ENCODE measurements at regions not wholly inside any gene's neighbourhood (a gene's known extent, or its start where the extent isn't known, plus 50 kb on each side); places are given as distances from the start of the nearest gene placed in this dataset.

DNA sequence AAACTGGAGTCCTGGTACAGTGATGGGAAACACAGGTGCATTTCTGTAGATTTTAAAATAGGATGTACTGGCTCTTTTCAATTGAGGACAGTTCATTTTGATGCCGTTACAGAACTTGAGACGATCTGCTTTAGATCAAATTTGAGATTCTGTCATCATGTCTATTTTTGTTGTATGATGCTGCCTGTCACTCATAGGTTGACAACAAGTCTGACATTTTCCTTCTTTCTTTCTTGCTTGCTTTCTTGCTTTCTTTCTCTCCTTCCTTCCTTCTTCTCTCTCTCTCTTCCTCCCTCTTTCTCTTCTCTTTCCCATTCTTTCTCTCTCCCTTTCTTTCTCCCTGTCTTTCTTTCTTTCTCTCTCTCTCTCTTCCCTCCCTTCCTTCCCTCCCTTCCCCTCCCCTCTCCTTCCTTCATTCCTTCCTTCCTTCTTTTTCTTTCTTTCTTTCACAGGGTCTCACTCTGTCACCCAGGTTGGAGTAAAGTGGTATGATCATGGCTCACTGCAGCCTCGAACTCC lies 152.6 kb upstream of the SGK1 start:
- in situ Hi-C loops (cut with MboI; ENCODE audit: low sequenced_read_pairs), result no loop called here

DNA sequence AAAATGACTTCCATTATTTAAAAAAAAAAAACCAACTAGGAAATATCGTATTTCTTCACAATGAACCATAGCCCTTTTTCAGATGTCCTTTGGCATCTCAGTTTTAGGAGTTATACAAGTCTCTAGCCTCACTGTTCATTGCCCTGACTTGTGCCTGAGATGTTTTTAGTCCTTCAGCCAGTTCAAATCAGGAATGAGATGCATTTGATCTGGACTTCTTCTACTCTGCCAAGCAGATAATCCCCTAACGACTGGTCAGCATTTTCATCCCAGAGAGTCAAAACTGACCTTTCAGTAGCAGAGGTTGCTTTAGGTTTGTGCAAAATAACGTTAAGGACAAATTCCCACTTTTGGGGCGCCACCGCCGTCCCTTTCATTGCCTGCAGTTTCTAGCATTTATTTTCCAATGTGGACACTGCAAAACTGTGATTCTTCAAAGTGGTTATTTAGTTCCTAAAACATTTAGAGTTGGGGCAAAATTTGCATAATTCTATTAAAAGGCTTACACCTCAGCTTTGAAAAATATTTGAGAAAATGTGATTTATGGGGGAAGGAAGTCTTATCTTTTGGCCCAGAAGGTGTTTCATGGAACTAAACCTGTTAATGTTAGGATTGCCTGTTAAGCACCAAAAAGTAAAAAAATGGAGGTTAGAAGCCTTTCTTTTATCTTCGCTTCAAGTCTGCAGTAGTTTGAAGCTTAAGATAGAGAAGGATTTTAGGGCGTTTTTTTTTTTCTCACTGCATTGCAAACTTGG lies 152.0 kb upstream of the SGK1 start:
- in situ Hi-C loops (cut with MboI; ENCODE audit: low sequenced_read_pairs), result no loop called here

DNA sequence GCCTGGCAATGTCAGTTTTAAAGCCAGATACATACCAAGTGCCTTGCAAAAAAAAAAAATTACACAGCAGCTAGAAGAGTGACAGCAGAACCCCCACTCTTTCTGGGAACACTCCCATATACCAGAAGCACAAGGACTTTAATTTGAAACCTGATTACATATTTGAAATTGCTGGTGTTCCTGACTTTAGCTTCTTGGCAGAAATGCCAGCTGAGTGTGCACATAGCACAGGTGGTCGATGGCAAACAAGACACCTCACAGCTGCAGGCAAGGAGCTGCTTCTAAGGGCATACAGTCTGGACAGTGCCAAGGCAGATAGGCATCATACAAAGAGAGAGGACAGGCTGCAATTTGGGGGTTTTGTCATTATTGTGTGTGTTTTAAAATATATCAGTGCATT lies 150.7 kb upstream of the SGK1 start:
- in situ Hi-C loops (cut with MboI; ENCODE audit: low sequenced_read_pairs), result no loop called here

DNA sequence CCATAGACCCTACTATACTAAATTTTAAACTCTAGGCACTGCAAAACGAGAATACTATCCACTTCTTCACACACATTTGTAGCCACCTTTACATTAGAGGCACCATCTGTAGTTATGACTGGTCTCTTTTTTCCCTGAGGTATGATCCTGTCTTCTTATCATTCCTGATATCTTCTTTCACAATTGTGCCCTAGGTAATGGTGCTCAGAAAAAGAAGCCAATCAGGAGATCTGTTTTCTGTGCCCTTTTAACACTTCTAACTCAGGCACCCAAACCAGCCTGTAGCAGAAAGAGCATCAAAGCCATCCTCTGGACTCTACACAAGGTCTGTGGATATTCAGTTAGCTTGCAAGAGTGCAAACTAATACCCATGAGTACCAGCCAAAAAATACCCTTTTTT lies 149.7 kb upstream of the SGK1 start:
- in situ Hi-C loops (cut with MboI; ENCODE audit: low sequenced_read_pairs), result no loop called here

DNA sequence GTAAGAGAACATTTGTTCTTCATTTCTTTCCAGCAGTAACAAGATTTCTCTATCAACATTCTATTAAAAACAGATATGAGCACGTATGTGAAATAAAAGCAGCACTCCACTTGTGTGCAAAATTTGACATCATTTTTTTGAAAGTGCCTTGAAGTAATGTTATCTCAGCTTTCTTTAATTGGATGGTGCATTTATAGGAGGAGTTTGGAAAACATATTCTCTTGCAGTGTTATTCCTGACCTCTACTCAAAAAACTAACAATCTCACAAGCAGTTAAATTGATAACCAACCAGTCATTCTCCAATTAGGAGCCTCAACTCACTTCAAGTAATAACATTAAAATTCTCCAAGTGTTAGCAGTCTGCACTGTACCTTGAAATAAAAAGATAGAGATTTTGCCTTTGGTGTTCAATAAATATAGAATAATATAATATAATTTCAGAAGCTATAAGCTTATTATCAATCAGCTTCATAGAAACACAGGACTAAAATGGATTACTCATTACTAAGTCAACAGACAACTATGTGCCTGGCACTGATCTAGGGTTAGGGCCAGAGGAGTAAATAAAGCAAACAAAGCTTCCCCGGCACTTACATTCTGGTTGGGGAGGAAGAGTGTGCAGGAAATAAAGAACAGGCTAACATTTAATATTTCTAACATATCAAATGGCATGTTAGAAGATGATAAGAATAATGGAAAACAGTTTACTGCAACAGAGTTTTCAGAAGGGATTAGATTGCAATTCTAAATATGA lies 149.0 kb upstream of the SGK1 start:
- in situ Hi-C loops (cut with MboI; ENCODE audit: low sequenced_read_pairs), result no loop called here

DNA sequence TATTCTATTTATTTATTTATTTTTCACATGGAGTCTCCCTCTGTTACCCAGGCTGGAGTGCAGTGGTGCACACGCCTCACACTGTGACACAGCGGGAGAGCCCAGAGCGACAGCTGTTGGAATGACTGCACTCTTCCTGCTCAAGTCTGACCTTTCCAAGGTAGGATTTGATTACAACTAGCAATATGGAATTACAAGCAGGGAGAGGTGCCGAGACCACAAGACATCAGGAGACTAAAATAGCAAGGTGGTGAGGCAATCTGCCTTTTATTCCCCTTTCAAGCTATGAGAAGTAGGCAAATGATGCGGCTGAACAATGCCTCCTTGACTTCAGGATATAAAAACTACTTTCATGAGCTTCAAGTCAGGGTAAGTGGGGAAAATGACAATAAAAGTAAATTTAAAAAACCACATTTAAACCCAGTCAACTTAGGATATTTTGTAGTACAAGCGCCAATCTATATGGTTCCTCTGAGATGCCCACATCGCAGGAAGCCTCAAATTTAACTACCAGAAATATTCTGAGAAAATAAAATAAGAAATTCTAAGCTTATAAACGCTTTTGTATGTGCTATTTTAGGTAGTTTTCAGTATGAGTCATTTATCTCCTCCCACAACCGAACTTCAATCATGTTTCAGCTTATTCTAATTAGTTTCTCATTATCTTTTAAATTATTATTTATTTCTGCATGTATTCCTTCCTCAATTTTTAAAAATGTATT lies 146.9 kb upstream of the SGK1 start:
- in situ Hi-C loops (cut with MboI; ENCODE audit: low sequenced_read_pairs), result no loop called here

DNA sequence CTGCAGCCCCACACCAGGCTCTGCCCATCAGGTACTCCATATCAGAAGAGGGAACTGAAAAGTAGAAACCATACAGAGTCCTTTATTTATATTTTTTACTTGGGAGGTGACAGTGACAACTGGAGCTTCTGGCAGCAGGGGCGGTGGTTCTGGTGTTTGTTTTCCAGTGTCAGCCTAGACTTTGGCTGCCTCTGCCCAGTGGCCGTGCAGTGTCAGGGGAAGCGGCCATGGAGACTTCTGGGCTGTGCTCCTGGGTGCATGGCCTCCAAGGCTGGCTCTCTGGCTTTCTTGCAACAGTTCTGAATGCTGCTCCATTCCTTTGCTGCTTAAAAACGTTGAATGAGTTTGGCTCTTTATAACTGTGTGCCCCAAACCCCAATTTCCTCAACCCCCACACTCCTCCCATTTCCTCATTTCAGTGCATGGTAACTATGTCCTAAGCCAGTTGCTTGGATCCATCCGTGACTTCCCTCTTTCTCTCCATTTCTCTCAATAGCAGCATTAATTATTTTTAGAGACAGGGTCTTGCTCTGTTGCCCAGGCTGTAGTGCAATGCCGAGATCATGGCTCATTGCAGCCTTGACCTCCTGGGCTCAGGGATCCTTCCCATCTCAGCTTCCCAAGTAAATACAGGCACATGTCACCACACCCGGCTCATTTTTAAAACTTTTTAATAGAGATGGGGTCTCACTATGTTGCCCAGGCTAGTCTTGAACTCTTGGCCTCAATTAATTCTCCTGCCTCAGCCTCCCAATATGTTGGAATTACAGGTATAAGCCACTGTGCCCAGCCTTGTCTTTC lies 141.1 kb upstream of the SGK1 start:
- in situ Hi-C loops (cut with MboI; ENCODE audit: low sequenced_read_pairs), result no loop called here

DNA sequence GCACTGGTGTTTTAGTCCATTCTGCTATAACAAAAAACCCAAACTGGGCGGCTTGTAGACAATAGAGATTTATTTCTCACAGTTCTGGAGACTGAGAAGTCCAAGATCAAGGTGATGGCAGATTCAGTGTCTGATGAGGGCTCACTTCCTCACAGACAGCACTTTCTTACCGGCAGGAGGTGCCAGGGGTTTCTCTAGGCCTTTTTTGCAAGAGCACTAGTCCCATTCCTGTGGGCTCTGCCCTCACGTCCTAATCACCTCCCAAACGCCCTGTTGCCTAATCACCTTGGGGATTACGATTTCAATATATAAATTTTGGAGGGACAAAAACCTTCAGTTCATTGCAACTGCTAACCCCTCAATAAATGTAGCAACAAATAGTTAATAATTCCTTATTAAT lies 140.0 kb upstream of the SGK1 start:
- in situ Hi-C loops (cut with MboI; ENCODE audit: low sequenced_read_pairs), result no loop called here

DNA sequence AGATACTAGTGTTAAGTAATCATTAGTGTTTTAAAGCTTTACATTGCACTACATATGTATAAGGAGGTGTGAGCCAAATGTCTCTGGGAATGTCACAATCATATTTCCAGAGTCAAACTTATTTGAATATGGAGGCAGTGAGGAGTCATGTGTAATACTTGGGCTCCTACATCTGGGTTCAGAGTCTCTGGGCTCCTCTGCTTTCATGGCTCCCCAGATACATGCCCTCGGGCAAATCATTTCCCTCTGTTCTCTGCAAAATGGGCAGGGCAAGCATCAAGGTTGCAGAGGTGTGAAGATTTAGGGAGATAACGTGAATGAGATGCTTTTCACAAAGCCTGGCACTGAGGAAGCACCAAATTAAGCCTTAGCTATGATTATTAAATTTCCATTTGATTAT lies 138.3 kb upstream of the SGK1 start:
- in situ Hi-C loops (cut with MboI; ENCODE audit: low sequenced_read_pairs), result no loop called here

DNA sequence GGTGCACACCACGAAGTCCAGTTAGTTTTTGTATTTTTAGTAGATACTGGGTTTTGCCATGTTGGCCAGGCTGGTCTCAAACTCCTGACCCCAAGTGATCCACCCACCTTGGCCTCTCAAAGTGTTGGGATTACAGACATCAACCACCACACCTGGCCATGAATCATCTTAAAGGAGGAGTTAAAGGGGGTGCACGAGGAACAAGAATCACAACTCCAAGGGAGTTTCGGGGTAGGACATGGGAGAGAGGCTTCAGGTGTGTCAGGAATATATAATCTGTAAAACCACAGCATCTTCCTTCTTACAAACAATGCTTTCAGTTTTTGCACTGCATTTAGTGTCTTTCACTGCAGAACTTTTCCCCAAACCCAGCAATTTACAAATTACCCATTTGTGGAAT lies 137.4 kb upstream of the SGK1 start:
- in situ Hi-C loops (cut with MboI; ENCODE audit: low sequenced_read_pairs), result no loop called here

DNA sequence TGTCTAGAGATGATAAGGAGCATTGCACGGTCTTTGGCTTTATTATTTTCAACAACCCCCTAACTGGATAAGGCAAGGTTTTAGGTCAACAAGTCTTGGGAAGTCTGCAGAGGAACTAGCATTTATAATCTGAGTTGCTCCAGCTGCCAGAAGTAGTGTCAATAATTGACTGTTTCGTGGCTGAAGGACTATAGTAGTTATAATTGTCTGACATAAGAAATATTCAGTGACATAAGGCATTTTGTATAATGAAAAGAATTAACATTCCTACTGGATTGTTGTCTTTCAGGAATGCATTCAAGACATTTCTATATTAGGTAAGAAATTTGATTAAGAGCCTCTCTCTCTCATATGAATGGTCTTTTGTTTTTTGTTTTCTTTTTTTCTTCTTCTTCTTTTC lies 136.9 kb upstream of the SGK1 start:
- in situ Hi-C loops (cut with MboI; ENCODE audit: low sequenced_read_pairs), result no loop called here

DNA sequence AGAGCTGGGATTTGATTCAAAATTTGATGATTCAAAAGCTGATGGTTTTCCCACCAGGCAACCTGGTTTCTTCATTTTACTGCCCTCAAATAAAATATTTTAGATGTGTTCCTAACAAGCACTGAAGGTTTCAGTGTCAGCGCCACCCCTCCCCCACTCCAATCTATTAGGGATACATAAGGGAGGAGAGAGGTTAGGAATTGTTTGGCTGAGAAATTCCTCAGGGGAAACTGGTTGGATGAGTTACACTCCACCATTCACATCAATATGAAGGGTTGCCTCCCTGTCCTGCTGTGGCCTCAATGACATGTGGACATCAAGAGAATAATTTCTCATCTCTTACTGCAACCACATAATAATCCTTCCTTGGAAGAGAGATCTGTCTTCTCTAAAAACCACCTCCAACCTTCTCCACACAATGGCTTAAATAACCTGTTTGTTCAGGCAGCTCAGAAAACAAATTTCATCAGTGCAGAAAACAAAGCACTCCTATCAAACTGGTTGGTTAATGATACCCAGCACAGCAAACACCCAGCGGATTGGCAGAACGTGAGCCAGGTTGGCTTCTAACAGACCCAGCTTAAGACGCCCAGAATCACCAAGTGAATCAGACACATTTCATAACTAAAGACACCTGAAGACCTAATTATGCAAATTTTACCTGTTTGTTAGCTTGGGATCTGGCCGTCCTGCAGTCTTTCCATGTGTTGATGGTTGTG lies 136.0 kb upstream of the SGK1 start:
- in situ Hi-C loops (cut with MboI; ENCODE audit: low sequenced_read_pairs), result no loop called here

DNA sequence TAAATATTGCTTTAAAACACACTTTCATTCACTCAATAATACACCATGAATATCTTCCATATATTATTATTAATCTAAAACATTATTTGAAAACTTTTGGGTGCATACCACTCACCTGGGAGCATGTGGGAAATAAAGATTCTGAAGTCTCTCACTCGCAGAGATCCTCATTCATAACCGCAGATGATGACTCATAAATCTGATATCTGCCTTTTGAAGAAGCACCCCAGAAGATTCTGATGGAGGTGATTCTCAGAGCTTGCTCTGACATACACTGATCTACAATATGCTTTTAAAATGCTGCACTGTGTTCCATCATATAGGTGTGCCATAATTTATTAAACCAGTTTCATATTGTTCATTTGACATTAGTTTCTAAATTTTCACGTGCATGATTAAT lies 135.0 kb upstream of the SGK1 start:
- in situ Hi-C loops (cut with MboI; ENCODE audit: low sequenced_read_pairs), result no loop called here

DNA sequence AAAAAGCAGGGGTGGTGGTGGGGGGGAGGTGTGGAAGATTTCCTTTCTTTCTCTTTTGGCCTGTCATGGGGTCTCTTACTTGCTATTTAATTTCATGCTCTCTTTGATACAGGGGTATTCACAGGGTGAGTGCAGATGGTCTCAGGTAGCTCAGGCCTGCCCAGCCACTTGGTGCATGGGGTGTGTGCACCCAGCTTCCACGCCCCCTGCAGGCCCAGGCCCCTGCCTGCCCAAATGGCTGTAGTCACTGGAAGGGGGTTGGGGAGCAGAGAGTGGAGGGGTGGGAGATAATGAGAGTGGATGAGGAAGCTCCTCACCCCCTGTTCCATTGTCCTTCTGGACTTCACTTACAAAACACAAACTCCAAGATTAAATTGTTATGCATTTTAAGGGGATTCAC lies 133.6 kb upstream of the SGK1 start:
- in situ Hi-C loops (cut with MboI; ENCODE audit: low sequenced_read_pairs), result no loop called here

DNA sequence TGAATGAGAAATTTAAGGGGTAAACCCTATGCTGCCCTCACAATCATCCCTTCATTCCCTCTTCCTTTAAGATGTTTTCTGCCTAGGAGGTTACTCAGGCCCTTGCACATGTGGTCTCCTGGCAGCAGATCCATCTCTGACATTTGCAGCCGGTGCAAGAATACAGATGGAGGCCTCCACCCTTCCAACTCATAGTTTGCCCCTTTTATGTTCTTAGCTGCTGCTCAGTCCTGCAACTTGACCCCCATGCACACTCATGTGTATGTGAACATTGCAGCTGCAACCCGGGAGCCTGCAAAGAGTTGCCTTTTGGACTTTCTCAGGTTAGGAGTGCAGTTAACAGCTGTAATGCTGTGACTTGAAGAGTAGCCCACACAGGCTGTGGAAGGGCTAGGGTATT lies 131.9 kb upstream of the SGK1 start:
- in situ Hi-C loops (cut with MboI; ENCODE audit: low sequenced_read_pairs), result no loop called here

DNA sequence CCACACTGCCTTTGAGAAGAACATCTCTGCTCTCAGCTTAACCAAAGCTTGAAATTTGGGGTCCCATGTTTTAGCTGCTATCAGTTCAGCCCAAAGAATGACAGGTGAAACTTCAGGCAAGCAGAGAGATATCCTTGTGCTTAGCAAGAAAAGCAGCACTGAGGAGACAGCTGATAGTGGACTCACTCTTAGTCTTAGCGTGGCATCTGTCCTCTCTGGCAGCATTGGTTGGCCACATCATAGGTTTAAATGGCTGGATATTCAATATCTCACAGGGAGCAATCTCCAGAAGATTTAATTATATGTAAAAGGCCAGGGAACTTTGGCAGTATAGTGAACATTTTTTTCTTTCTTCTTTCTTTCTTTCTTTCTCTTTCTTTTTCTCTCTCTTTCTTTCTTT lies 131.1 kb upstream of the SGK1 start:
- in situ Hi-C loops (cut with MboI; ENCODE audit: low sequenced_read_pairs), result no loop called here

DNA sequence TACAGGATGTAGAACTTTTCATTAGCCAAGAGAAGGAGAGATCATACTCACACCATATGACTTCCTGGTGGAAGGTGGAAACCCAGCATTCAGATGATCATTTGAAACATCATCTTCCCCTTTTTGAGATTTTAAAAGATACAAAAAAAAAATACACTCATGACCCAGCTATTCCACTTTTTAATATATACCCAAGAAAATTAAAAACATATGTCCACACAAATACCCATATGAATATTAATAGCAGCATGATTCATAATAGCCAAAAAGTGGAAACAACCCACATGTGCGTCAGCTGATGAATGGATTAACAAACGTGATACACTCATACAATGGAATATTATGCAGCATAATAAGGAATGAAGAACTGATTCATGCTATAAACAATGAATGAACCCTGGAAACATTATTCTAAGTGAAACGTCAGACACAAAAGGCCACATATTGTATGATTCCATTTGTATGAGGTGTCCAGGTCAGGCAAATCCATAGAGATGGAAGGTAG lies 130.0 kb upstream of the SGK1 start:
- in situ Hi-C loops (cut with MboI; ENCODE audit: low sequenced_read_pairs), result no loop called here

DNA sequence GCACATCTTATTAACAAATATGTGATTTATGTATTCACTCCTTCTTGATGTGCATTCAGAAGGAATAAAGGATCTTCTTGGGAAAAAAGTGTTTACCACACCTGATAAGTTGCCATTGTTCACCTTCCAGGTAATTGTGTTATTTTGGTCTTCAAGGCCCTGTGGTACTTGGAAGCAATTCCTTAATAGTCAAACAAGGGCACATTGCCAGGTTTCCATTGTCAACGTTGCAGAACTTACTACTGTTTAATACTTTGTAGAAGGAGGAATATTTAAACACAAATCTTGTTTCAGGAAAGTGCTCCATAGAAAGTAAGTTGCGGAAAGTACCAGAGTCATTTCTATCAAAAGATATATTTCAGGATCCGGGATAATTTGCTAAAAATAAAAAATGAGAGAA lies 129.5 kb upstream of the SGK1 start:
- in situ Hi-C loops (cut with MboI; ENCODE audit: low sequenced_read_pairs), result no loop called here

DNA sequence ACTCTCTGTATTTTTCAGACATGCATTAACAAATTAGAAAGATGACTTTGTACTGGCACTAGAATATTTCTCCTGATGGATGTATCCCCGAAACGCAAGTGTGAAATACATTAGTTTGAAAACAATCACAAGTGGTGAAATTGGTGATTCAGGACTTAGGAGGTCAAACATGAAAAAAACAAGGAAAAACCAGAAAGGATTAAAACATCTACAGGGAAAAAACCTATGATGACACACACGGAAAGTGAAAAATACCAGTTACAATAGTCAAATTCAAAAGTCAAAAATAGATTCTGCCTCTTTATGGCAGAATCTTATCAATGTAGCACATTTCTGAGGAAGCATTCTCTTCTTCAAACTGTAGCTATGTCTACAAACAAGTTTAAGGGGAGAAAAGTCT lies 129.0 kb upstream of the SGK1 start:
- in situ Hi-C loops (cut with MboI; ENCODE audit: low sequenced_read_pairs), result no loop called here

DNA sequence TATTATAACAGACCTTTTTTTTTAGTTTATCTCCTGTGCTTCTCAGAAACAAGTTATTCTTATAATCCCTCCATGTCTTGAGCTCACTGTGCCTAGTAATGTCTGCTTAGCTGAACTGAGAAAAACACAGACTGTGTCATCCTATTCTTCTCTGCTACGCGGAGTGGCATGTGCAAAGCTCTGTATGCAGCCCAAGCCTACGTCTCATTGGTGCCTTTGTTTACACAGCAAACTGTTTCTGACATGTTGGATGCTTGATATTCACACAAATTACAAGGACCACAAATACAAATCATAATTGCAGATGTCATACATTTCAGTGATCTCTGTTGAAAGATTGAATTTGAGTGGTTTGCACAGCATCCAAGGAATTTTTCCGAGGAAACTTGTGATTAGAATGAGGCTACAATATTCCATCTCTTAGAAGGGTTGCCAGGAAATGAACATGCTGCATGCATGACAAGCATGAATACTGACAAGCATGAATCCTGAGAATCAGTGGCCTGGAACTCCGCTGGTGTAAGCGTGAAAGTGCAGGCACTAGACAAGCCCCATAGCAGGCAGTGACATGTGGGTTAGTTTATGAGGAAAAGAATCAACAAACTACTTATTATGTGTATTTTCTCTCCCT lies 128.4 kb upstream of the SGK1 start:
- in situ Hi-C loops (cut with MboI; ENCODE audit: low sequenced_read_pairs), result no loop called here

Data from HL-60/S4 (cell line).